ENCODE measurements at regions not wholly inside any gene's neighbourhood (a gene's known extent, or its start where the extent isn't known, plus 50 kb on each side); places are given as distances from the start of the nearest gene placed in this dataset.
"Not testable (repeated sequence)": the region's sequence is repeated elsewhere in the genome, so short reads cannot be mapped to it uniquely, and the experiment has no call there.

- DNase-seq = no peak
Measured at GRCh38 chr2:65939687-65940086, 495.2 kb upstream of the MEIS1 start.

- no peak for DNase-seq
Measured at GRCh38 chr2:65937379-65938160, 497.4 kb upstream of the MEIS1 start.

DNA sequence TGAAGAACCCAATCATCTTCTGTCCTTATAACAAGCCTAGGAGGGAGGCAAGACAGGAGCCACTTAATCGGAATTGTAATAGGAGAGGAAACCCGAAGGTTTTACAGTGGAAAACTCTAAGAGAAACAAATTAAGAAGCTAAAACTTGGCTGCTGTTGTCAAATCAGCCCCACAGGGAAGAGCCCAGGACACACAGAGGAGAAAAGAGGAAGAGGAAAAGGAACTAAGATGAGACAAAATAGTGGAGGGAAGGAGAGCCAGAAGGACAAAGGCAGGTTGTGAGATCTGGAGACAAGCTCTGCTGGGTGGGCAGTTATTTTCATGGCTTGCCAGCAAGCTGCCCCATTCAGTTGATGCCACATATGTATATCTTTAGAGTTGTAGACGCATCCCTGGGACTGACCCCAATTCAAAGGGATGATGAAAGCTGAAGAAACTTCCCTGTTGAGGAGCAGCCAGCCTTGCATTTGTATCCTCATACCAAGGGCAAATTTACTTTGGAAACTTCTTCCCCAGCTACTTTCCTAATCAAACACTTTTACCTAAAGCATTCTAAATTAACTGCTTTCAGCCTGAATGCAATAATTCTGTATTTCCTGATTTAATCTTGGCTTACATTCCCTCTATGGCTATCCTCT, 499.8 kb upstream of the MEIS1 start:
- DNase-seq = no peak

- DNase-seq = no peak
Measured at GRCh38 chr2:65932571-65932970, 500.2 kb upstream of the SPRED2 start.

DNA sequence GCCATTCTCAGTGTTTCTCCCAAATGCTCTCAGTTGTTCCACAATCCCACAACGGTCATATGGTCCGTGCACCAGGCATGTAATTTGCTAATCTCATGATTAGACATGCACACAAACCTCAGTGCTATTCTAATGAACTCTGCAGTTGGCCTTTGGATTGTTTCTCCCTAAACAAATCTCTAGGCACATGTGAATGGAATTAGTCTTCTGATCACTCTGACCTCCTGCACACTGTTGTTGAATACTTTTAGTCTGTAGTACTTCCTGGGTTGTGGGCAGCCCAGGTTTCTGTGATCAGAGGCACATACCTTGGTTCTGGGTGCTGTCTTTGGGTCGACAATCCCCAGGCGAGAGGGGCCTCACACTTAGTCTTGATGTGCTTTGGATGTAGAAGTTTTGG, 498.7 kb upstream of the SPRED2 start:
- no peak for DNase-seq

DNA sequence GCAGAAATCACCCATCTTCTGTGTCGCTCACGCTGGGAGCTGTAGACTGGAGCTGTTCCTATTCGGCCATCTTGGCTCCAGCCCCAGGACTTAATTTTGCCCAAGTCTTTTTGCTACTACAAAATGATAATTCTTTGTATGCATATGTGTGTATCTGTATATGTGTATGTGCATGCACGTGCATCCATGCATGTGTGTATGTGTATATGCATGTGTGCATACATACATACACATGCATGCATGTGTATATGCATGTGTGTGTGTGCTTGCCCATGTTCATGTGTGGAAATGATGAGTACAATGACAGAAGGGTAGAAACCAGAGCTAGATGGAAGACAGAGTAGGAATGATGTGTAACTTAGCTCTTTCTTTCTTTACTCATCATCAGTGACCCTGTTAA, 497.9 kb upstream of the SPRED2 start:
- no peak for DNase-seq

GRCh38 chr2:65929664-65930063, 497.3 kb upstream of the SPRED2 start:
- DNase-seq = not testable (repeated sequence)

DNA sequence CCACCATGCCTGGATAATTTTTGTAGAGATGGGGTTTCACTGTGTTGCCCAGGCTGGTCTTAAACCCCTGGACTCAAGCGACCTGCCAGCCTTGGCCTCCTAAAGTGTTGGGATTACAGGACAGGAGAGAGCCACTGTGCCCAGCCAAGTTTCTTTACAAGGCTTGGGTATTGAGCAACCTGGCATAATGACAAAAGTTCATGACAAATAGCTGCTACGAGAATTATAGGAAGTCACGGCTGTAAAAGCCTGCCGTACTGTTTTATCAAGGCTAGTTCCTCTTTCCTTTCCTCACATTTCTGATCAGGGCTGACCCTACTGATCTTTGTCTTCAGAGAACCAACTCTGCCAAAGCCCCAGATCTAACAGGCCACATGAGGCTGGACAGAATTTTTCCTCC, 490.4 kb upstream of the SPRED2 start:
- peak; percentile 17 for DNase-seq

DNA sequence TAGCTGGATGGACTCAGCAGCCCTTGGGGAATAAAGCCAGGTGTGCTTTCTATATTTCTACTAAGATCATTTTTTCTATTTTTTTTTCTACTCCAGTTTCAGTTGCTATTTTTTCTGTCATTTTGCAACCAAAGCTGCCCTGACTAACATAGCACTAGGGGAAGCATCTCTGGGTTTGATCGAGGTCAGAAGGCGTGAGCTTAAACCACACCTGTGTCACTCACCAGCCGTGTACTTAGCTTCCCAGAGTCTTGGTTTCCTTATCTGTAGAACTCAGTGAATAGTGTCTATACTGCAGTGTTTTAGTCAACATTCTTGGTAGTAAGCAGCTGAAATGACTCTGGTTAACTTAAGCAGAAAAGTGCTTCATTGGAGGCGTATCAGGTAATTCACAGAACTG, 489.6 kb upstream of the SPRED2 start:
- DNase-seq = no peak

- no peak for DNase-seq
Measured at GRCh38 chr2:65921116-65921515, 488.7 kb upstream of the SPRED2 start.

DNA sequence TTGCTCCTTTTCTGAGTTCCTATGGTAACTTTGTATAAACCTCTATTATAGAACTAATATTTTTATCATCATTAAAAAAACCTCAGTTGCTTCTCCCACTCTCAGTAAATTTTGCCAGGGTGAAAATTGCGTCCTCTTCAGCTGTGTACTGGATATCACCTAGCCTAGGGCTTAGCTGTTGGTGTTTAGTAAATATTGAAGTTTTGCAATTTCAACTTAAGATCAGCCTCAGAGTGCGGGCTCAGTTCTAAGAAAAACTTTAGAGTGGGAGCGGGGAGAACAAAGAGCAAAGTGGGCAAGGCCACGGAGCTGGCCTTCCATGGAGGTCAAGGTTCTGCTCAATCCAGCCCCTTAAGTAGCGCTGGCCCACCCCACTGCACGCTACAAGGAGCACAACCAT, 488.3 kb upstream of the SPRED2 start:
- DNase-seq = no peak

- DNase-seq = no peak
Measured at GRCh38 chr2:65919550-65920188, 487.3 kb upstream of the SPRED2 start.

DNA sequence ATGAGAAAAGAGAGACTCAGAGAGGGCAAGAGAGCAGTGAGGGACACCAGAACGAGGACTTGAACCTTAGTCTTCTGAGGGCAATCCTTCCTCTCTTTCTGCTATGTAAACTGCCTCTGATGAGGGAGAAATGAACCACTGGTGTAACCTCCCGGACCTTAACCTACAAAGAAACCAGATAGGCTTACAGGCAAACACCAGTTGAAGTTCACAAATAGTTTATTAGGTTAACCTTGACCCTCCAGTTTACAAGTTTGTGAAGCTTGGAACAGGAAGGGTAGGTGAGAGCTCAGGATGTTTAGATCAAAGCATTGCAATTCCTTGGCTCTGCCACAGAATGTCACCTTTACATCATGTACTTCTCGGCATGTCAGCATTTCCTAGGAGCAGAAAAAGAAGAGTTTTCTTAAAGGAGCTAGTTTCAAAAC, 486.4 kb upstream of the SPRED2 start:
- DNase-seq = no peak

DNA sequence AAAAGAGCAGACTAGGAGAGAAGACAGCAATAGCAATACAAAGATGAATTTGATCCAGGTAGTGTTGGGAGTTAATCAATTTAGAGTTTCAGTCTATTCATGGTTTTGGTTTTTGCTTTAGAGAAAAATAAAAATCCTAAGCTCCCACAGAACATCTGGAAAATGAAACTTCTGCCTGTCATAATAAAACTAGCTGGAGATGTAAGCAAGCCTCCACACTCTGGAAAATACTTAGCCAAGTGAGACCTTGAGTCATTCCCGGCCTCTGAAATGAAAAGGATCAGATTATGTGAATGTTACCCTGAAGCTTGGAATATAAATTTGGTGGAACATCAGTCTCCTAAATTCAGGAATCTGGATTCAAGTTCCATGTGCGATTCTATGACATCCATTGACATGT, 485.6 kb upstream of the SPRED2 start:
- DNase-seq = no peak

GRCh38 chr2:65916785-65917295, 484.4 kb upstream of the SPRED2 start:
- DNase-seq = no peak

- DNase-seq = no peak
Measured at GRCh38 chr2:65916177-65916576, 483.8 kb upstream of the SPRED2 start.

DNA sequence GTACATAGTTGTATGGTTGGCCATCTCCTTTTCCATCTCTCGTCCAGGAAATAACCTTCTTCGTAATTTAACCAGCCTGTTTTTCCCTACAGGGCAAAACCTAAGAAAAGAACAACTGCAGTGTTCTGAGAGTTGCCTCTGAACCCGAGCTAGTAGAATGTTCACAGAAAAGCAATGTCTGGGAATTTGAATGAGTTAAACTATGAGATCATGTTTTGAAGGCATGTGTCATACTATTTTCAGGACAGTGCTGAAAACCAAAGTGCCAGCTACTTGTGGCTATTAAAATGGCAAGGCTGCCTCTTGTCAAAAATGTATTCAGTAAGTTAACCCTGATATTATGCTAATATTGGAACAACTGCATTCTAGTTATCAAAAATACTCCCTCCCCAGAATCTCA, 482.9 kb upstream of the SPRED2 start:
- no peak for DNase-seq

- DNase-seq = no peak
Measured at GRCh38 chr2:65914244-65914786, 481.9 kb upstream of the SPRED2 start.

DNA sequence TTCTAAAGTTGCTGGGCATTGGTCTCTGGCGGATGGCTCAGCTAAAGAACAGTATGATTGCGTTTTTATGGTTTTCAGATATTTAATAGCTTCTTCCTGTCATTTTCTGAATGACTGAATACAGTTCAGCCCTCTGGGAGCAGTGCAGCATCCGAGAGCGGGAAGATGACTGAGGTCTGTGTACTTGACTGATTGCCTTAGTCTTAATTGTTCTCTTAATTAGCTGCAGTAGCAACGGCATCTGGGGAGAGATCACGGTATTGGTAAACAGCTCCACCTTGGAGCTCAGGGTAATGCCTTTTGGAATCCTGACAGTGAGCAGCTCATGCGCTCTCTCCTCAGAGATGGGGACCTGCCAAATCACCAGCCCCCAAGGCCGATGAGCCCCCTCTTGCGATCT, 481.4 kb upstream of the SPRED2 start:
- no peak for DNase-seq

- no peak for DNase-seq
Measured at GRCh38 chr2:65901756-65902155, 469.4 kb upstream of the SPRED2 start.

- DNase-seq = no peak
Measured at GRCh38 chr2:65896446-65896845, 464.0 kb upstream of the SPRED2 start.

GRCh38 chr2:65890131-65890530, 457.7 kb upstream of the SPRED2 start:
- DNase-seq = not testable (repeated sequence)

GRCh38 chr2:65885266-65885665, 452.9 kb upstream of the SPRED2 start:
- DNase-seq = no peak

- no peak for DNase-seq
Measured at GRCh38 chr2:65881592-65881991, 449.2 kb upstream of the SPRED2 start.

Measured in hematopoietic multipotent progenitor cell treated with erythropoietin and hydrocortisone succinate and interleukin-3 and kit ligand, for 8 days (in vitro differentiated cells).